Fibroblast of pulmonary artery (primary cell): ENCODE measurements at regions not wholly inside any gene's neighbourhood (a gene's known extent, or its start where the extent isn't known, plus 50 kb on each side); places are given as distances from the start of the nearest gene placed in this dataset.

Experiments
- DNase-seq: peaks from one replicate; pipeline ENCODE4 v3.0.0-alpha.2; 2010; ENCODE audit warnings: low read depth
- H3K4me3 ChIP-seq: replicated peaks from 2 replicates; pipeline ENCODE4 v1.5.1; 2011; ENCODE audit warnings: low read depth, mild to moderate bottlenecking, control low read depth, low read length, moderate library complexity
- TF ChIP-seq, protein P1 (sequence below): IDR thresholded peaks from 2 replicates; pipeline ENCODE4 v1.5.1; 2011; ENCODE audit warnings: mild to moderate bottlenecking, control low read depth, low read length, inconsistent platforms; ENCODE audit errors: missing control alignments

- DNase-seq, result peak; percentile 81
- TF ChIP-seq, protein P1, sequence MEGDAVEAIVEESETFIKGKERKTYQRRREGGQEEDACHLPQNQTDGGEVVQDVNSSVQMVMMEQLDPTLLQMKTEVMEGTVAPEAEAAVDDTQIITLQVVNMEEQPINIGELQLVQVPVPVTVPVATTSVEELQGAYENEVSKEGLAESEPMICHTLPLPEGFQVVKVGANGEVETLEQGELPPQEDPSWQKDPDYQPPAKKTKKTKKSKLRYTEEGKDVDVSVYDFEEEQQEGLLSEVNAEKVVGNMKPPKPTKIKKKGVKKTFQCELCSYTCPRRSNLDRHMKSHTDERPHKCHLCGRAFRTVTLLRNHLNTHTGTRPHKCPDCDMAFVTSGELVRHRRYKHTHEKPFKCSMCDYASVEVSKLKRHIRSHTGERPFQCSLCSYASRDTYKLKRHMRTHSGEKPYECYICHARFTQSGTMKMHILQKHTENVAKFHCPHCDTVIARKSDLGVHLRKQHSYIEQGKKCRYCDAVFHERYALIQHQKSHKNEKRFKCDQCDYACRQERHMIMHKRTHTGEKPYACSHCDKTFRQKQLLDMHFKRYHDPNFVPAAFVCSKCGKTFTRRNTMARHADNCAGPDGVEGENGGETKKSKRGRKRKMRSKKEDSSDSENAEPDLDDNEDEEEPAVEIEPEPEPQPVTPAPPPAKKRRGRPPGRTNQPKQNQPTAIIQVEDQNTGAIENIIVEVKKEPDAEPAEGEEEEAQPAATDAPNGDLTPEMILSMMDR, result no peak
- no peak overlapping the region for H3K4me3 ChIP-seq
These were observed 324.7 kb downstream of the SEC14L1 start for GRCh38 chr17:77465358-77466041.

DNA sequence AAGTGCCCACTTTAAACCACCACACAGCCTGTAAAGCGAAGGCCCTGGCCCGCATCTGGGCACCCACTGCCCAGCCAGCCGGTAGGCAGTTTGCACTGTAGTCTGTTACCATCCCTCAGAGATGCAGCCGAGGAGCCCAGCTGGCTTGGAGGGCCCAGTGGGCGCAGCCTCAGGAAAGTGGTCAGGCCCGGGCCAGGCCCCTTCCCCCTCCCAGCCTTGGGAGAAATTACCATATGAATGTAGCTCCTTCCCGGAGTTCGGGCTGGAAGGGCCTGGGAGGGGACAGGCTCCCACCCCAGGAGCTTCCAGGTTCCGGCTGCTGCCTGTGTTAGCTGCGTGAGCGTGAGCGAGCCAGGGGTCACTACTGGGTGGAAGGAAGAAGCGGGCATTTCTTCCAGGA, 325.4 kb downstream of the SEC14L1 start:
- DNase-seq, result no peak
- H3K4me3 ChIP-seq, result no peak overlapping the region
- TF ChIP-seq, protein P1, result no peak

DNA sequence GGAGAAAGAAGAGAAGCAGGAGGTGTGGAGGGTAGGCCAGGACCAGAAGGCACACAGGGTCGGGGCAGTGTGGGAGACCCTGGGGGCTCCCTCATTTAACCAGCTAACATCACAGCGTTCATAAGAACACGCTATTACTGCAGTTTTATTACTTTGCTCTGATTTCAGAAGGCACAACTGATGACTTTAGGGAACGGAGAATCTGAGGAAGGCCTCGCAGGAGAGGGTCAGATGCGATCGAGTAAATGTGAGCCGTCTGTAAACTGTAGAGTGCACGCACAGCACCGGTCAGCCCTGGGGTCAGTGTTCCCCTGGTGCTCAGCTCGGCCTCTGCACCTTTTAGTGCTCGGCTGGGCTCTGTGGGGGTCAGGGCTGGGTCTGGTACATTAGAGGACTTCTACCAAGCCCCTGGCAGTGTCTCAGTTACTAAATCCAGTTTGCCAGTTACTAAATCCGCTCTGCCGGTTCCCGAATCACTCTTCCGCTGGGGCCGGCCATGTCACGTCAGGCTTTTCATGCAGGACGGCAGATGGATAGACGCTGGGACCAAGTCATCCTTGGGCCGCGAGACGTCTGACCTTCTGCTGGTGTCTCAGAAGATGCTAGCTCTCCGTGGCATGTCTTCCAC, 325.9 kb downstream of the SEC14L1 start:
- no peak overlapping the region for H3K4me3 ChIP-seq
- DNase-seq, result no peak
- TF ChIP-seq, protein P1, result no peak

DNA sequence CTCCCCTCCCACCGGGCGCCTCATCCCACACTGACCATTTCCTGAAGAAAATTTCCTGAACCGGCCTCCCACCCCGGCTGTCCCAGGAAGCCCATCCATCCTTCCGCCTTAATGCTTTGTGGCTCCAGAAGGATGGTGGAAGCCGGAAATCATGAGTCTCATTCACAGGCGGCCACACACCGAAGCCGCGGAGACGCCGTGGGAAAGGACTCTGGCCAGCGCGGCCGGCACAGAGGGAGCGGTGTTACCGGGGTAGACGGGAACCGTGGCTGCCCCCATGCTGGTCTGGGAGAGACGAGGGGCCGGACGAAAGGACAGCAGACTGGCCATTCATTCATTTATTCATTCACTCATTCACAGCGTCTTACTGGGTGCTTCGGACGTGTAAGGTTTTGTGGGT, 326.8 kb downstream of the SEC14L1 start:
- TF ChIP-seq, protein P1, result no peak
- no peak overlapping the region for H3K4me3 ChIP-seq
- no peak for DNase-seq

GRCh38 chr17:77468897-77469296, 328.1 kb downstream of the SEC14L1 start:
- no peak for DNase-seq
- TF ChIP-seq, protein P1, result no peak
- H3K4me3 ChIP-seq, result no peak overlapping the region

- TF ChIP-seq, protein P1, result no peak
- no peak overlapping the region for H3K4me3 ChIP-seq
- DNase-seq, result no peak
These were observed 329.6 kb downstream of the SEC14L1 start for GRCh38 chr17:77470330-77470786.
